Adipocyte (in vitro differentiated cells): ENCODE measurements at regions not wholly inside any gene's neighbourhood (a gene's known extent, or its start where the extent isn't known, plus 50 kb on each side); places are given as distances from the start of the nearest gene placed in this dataset.

Experiments used
- DNase-seq: peaks from one replicate; pipeline ENCODE4 v3.0.0-alpha.2; 2015; ENCODE audit warnings: low read depth
- H3K27me3 ChIP-seq: replicated peaks from 2 replicates; pipeline ENCODE4 v1.7.0; 2013; ENCODE audit warnings: mild to moderate bottlenecking, low read length, moderate library complexity; ENCODE audit not compliant: control insufficient read depth, insufficient read depth
- H3K36me3 ChIP-seq: 2 replicates; pipeline ENCODE4 v1.7.0; 2013; ENCODE audit warnings: low read length, mild to moderate bottlenecking, moderate library complexity; ENCODE audit not compliant: control insufficient read depth, insufficient read depth, severe bottlenecking
- H3K4me1 ChIP-seq: 2 replicates; pipeline ENCODE4 v1.7.0; 2013; ENCODE audit warnings: mild to moderate bottlenecking, low read length, moderate library complexity; ENCODE audit not compliant: control insufficient read depth, insufficient read depth
- H3K4me3 ChIP-seq: 2 replicates; pipeline ENCODE4 v1.7.0; 2013; ENCODE audit warnings: mild to moderate bottlenecking, low read length, moderate library complexity
- H3K9ac ChIP-seq: 2 replicates; pipeline ENCODE4 v1.7.0; 2013; ENCODE audit warnings: mild to moderate bottlenecking, low read length, moderate library complexity
- H3K9me3 ChIP-seq: 2 replicates; pipeline ENCODE4 v1.7.0; 2013; ENCODE audit warnings: mild to moderate bottlenecking, low read length, moderate library complexity; ENCODE audit not compliant: control insufficient read depth

DNA sequence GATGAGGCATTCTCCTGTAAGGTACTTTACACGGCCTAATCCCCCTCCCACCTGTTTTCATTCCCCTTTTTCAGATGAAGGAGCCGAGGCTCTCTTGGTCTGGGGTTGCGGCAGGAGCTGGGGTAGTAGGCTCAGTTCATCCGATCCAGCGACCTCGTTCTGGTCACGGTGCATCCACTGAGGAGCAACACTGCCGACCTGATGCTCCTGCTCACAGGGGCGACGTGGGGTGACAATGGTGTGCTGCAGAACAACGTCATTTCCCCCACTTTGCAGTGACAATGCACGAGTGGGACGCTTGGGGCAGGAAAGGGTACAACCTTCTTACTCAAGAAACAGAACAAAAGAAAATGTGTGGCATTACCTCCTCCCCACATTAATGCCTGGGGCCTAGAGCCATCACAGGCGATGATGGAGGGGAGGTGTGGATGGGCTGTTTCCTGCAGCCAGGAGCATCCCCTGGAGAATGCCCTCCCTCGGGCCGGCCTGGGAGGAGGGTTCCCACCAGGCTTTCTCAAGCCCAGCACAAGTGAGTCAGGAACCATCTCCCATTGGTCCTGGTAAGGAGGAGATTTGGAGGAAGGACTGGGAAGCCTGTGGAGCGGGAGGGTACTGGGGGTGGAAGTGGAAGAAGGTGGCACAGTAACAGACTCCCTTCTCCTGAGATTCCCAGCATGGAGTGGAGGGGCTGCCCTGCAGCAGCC is 125.6 kb downstream of the SPATA19 start:
- no peak overlapping the region for H3K4me3 ChIP-seq
- no peak overlapping the region for H3K9ac ChIP-seq
- peaks cover 9% of the 10 kb centered on the region for H3K27me3 ChIP-seq
- DNase-seq = no peak
- no peaks in the 10 kb centered on the region for H3K9me3 ChIP-seq
- no peaks in the 10 kb centered on the region for H3K4me1 ChIP-seq
- H3K36me3 ChIP-seq = no peaks in the 10 kb centered on the region

DNA sequence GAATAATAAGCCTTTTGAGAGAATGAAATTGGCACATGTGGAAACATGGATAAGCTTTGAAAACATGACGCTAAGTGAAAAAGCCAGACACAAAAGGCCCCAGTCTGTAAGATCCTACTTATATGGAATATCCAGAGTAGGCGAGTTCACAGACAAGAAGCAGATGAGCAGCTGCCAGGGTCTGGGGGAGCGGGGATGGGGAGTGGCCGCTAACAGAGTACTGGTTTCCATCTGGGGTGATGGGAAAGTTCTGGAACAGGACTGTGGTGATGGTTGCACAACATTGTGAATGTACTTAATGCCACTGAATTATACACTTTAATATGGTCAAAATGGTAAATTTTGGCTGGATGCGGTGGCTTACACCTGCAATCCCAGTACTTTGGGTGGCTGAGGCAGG is 126.5 kb downstream of the SPATA19 start:
- H3K9me3 ChIP-seq = no peaks in the 10 kb centered on the region
- H3K36me3 ChIP-seq = no peaks in the 10 kb centered on the region
- H3K4me3 ChIP-seq = no peak overlapping the region
- H3K9ac ChIP-seq = no peak overlapping the region
- no peaks in the 10 kb centered on the region for H3K4me1 ChIP-seq
- no peak for DNase-seq
- H3K27me3 ChIP-seq = peaks cover 11% of the 10 kb centered on the region

DNA sequence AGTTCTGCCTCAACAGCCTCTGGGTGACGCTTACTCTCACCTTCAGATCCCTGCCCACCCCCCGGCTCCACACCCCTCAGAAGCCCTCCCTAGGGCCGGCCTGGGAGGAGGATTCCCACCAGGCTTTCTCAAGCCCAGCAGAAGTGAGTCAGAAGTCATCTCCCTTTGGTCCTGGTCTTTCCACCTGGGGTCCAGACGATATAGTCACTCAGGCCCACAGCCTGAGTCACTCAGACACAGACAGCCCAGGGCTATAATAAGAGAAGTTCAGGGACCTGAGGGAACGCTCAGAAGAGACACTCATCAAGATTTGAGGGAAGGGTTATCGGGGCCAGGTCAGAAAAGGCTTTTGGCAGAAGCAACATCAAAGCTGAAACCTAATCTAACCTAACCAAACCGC is 127.1 kb downstream of the SPATA19 start:
- no peaks in the 10 kb centered on the region for H3K4me1 ChIP-seq
- H3K36me3 ChIP-seq = no peaks in the 10 kb centered on the region
- peaks cover 16% of the 10 kb centered on the region for H3K27me3 ChIP-seq
- no peak overlapping the region for H3K9ac ChIP-seq
- no peak overlapping the region for H3K4me3 ChIP-seq
- DNase-seq = no peak
- H3K9me3 ChIP-seq = no peaks in the 10 kb centered on the region

DNA sequence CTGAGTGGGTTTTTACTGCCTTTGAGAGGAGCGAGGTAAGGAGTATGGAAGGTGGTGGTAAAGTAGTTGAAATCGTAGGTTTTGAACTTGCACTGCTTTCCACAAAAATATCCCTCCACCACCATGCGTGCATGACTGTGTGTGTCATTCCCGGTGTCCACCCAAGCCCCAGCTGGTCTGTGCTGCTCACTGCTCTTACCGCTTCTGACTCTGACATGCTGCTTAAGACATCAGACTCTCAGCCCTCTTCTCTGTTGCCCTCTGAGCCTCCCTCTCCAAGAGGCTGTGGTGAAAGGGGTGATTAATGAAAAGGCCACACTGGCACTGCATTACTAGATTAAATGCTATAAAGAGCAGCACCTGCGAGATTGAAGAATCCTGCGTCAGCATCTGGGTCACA is 128.7 kb downstream of the SPATA19 start:
- no peaks in the 10 kb centered on the region for H3K9me3 ChIP-seq
- H3K36me3 ChIP-seq = no peaks in the 10 kb centered on the region
- H3K27me3 ChIP-seq = peaks cover 12% of the 10 kb centered on the region
- no peak overlapping the region for H3K9ac ChIP-seq
- DNase-seq = no peak
- no peak overlapping the region for H3K4me3 ChIP-seq
- H3K4me1 ChIP-seq = no peaks in the 10 kb centered on the region

DNA sequence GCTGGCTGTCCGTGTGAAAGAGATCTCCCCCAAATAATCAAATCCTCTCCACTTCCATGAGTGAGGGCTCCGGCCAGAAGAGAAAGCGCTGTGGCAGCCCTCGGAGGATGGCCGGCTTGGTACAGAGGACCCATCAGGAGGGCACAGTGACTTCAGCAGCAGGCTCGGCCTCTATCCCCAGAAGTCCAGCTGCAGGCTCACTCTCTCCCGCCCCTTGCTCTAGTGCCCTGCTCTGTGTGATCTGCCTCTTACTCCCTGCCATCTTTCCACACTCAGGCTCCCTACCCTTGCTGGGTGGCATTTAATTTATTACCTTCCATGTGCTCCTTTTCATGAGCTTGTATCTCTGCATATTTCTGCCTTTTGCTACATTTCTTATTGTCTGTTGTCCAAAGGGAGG is 129.7 kb downstream of the SPATA19 start:
- H3K9me3 ChIP-seq = no peaks in the 10 kb centered on the region
- H3K4me1 ChIP-seq = no peaks in the 10 kb centered on the region
- H3K9ac ChIP-seq = no peak overlapping the region
- H3K36me3 ChIP-seq = no peaks in the 10 kb centered on the region
- DNase-seq = no peak
- H3K27me3 ChIP-seq = peaks cover 12% of the 10 kb centered on the region
- no peak overlapping the region for H3K4me3 ChIP-seq

DNA sequence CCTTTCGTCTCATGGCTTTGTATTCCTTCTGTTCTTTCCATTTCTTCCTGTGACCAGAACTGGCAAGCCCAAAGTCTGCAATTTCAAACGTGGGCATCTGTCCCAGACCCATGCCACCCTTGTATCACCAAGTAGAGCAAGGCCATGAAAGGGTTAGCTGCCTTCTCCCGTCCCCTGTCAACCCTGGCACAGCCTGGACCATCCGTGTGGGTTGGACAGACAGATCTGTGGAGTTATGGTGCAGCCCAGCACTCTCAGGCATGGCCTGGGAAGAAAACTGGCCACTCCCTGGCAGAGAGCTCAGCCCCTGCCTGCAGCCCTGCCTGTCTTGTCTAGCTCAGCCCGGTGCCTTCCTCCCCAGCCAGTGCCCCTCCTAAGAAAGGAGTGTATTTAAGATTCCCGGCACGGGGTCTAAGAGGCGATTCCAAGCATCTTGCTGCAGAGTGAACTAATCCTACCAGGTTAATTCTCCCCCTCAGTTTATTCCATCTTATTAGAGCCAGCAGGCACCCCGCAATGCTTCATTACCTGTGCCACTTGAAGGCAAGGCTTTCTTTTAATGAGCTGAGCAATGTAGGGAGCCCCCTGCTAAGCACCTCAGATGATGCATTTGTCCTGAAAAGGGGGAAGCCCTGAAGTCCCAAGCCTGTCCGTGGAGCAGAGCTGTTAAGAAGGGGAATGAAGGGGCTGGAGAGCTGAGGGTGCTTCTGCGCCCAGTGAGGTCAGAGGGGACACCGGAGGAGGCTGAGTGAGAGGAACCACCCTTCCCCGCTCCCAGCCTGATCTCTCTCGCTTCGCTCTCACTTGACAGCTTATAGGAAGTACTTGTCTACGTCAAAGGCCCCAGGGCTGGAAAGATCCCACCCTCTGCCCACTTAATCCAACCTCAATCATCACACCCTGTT is 130.6 kb downstream of the SPATA19 start:
- no peaks in the 10 kb centered on the region for H3K36me3 ChIP-seq
- no peaks in the 10 kb centered on the region for H3K9me3 ChIP-seq
- DNase-seq = no peak
- H3K9ac ChIP-seq = no peak overlapping the region
- peaks cover 12% of the 10 kb centered on the region for H3K27me3 ChIP-seq
- H3K4me3 ChIP-seq = no peak overlapping the region
- H3K4me1 ChIP-seq = no peaks in the 10 kb centered on the region

DNA sequence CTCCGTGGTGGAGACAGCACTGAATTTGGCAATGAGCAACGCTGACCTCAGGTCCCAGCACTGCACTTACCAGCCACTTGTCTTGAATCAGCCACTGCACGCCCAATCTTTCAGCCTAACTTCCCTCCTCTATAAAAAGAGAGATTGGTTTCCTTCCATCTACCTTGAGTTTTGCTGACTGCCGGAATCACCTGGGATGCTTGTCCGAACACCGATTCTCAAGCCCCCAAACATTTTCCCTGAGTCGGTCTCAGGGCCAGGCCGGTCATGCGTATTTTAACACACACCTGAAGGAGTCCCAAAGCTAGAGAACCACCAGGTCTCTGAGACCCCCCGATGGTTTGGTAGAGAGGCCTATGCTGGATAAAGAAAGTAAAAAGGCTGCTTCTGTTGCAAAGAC is 131.5 kb downstream of the SPATA19 start:
- Histone ChIP-seq H3K9me3 (no peaks in the 10 kb centered on the region), H3K9ac (no peak overlapping the region), H3K27me3 (peaks cover 12% of the 10 kb centered on the region), H3K4me3 (no peak overlapping the region), H3K4me1 (no peaks in the 10 kb centered on the region), H3K36me3 (no peaks in the 10 kb centered on the region)
- DNase-seq = no peak

DNA sequence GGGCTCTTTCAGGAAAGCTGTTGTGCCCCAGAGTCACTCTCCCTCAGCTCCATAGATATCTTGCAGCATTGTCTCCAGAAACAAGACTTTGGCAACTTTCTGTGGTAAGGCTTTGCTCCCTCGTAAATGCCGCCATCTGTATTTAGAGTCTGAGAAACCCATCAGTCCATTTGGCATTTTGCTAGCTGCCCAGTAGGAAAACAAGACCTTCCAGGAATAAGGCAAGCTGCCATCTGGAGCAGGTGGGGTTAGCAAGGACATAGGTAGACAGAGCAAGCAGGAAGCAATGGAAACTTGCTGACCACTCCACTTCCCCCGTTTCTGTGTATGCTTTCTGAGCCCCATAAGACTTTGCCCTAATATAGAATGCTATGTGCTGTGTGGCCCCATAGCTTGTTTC is 131.9 kb downstream of the SPATA19 start:
- Histone ChIP-seq H3K9ac (no peak overlapping the region), H3K4me3 (no peak overlapping the region), H3K27me3 (peaks cover 12% of the 10 kb centered on the region), H3K9me3 (no peaks in the 10 kb centered on the region), H3K4me1 (no peaks in the 10 kb centered on the region), H3K36me3 (no peaks in the 10 kb centered on the region)
- no peak for DNase-seq

DNA sequence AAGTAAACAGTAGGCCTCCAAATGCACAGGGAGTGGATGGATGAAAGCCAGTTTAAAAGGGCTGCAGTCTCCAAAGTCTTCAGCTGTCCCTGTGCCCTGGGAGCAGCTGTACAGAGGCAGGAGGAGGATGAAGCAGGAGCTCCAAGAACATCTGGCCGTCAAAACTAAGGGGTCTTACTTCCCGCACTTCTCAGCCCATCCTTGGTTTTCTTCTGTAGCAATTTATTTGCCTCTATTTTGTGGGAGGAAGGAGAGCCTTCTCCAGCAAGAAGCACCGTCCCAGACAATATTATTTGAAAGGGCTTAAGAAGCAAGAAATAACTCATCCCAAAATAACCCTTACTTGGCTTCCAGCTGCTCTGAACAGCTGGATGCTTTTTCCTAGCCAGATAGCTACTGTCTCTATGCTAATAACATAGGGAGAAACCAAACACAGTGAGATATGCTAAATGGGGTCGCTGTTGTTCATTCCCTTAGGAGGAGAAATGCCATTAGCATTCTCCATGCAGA is 133.2 kb downstream of the SPATA19 start:
- peaks cover 12% of the 10 kb centered on the region for H3K27me3 ChIP-seq
- no peak for DNase-seq

DNA sequence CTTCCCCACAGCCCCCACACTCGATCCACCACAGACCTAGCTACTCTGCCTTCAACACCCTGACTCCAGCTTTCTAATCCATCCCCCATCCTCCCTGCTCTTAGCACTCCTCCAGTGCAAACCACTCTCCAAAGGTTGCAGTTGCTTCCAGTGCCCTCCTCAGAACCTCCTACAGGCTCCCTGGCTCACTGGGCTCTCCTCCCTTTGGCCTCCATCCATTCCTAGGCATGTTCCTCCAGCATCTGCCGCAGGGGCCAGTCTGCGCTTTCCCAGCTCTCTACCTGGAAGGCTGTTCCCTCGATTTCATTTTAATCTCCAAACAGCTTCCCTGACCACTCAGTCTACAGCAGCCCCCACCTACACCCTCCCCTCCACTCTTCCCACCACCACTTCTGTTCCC is 133.8 kb downstream of the SPATA19 start:
- Histone ChIP-seq H3K27me3 (peaks cover 12% of the 10 kb centered on the region), H3K9me3 (no peaks in the 10 kb centered on the region), H3K4me1 (no peaks in the 10 kb centered on the region), H3K4me3 (no peak overlapping the region), H3K36me3 (no peaks in the 10 kb centered on the region), H3K9ac (no peak overlapping the region)
- DNase-seq = no peak

More for the DNA sequence above, 133.2 kb downstream of the SPATA19 start:
- H3K4me3 ChIP-seq = no peak overlapping the region
- no peaks in the 10 kb centered on the region for H3K4me1 ChIP-seq
- no peak overlapping the region for H3K9ac ChIP-seq
- H3K36me3 ChIP-seq = no peaks in the 10 kb centered on the region
- H3K9me3 ChIP-seq = no peaks in the 10 kb centered on the region

DNA sequence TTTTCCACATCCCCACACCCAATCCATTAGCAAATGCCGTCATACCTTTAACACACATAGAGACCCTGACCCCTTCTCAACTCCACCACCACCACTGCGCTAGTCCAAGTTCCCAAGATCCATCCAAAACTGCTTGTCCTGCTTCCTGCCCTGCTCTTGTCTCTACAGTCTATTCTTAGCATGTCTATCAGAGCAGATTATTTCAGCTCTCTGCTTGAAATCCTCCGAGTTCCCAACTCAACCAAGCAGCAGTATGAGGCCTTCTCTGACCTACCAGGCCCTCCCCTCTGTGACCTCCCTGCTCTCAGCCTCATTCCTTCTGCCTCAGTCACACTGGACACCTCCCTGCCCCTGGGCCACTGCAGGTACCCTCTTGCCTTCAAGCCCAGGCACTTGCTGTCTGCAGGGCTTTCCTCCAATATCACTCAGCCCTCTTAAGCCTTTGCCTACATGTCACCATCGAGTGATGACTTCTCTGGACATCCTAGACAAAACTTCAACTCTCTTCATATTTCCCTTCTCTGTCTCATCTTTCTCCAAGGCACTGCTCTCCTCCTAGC is 134.6 kb downstream of the SPATA19 start:
- Histone ChIP-seq H3K4me1 (no peaks in the 10 kb centered on the region), H3K9ac (no peak overlapping the region), H3K27me3 (peaks cover 11% of the 10 kb centered on the region), H3K36me3 (no peaks in the 10 kb centered on the region), H3K4me3 (no peak overlapping the region), H3K9me3 (no peaks in the 10 kb centered on the region)
- no peak for DNase-seq
